Mucosa of descending colon (tissue), 3 donors: ENCODE measurements at regions not wholly inside any gene's neighbourhood (a gene's known extent, or its start where the extent isn't known, plus 50 kb on each side); places are given as distances from the start of the nearest gene placed in this dataset.

Experiments used
- ATAC-seq: fragments of 200-7000 bp; cut with Tn5 transposase; one replicate; pipeline ENCODE4 v1.9.1; 2020; ENCODE audit warnings: mild to moderate bottlenecking, moderate library complexity
- DNase-seq, 3 donors: peaks; one replicate each; pipeline ENCODE4 v3.0.0-alpha.2; 2020
- H3K36me3 ChIP-seq: fragments of 200-600 bp; one replicate; pipeline ENCODE4 v1.8.0; 2021; ENCODE audit warnings: low read depth, mild to moderate bottlenecking
- H3K4me1 ChIP-seq: fragments of 200-600 bp; one replicate; pipeline ENCODE4 v1.8.0; 2021; ENCODE audit warnings: low read depth, mild to moderate bottlenecking
- H3K4me3 ChIP-seq: fragments of 200-600 bp; one replicate; pipeline ENCODE4 v1.8.0; 2021; ENCODE audit warnings: mild to moderate bottlenecking
- H3K9me3 ChIP-seq: fragments of 200-600 bp; one replicate; pipeline ENCODE4 v1.8.0; 2021; ENCODE audit warnings: mild to moderate bottlenecking
- intact Hi-C, 2 donors: fragments of 100-400 bp; cut with DNase I in 1 of 2; cut with micrococcal nuclease in 1 of 2; formaldehyde crosslinking; loops; one replicate each; pipeline versions ENCODE4 v1.11.0 to v1.11.1; 2022; cut with DNase I, micrococcal nuclease
- TF ChIP-seq, protein P1 (sequence below): fragments of 200-600 bp; IDR thresholded peaks from one replicate; pipeline ENCODE4 v1.8.0; 2022; ENCODE audit warnings: antibody characterized with exemption, mild to moderate bottlenecking
- donor health status: DM: no; HTN: no; CAD: no; lungs with moderate emphysema.
- donor health status: DM: no; HTN: no; CAD: no.
- donor health status: DM: no; HTN: yes; CAD: no.

DNA sequence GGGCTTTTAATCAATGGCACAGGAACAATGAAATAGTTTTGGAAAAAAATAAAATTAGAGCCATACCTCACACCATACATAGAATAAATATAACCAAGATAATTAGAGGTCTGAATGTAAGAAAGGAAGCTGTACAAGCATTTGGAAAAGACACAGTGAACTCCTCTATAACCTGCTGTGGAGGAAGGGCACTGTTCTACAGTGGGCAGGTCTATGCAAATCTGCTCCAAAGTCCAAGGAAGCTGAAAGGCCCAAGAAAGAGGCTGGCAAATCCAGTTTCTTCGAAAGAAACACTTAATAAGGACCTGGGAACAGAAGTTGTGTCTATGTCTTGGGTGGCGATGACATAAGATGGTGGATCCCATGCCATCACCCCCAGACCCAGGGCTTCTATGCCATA, 169.4 kb upstream of the RALGAPA2 start:
- Histone ChIP-seq H3K9me3 (no peaks in the 10 kb centered on the region), H3K36me3 (no peaks in the 10 kb centered on the region), H3K4me1 (no peaks in the 10 kb centered on the region), H3K4me3 (no peak overlapping the region)
- ATAC-seq = peak; percentile 55
- intact Hi-C loops = no loop called here
- TF ChIP-seq, protein P1, sequence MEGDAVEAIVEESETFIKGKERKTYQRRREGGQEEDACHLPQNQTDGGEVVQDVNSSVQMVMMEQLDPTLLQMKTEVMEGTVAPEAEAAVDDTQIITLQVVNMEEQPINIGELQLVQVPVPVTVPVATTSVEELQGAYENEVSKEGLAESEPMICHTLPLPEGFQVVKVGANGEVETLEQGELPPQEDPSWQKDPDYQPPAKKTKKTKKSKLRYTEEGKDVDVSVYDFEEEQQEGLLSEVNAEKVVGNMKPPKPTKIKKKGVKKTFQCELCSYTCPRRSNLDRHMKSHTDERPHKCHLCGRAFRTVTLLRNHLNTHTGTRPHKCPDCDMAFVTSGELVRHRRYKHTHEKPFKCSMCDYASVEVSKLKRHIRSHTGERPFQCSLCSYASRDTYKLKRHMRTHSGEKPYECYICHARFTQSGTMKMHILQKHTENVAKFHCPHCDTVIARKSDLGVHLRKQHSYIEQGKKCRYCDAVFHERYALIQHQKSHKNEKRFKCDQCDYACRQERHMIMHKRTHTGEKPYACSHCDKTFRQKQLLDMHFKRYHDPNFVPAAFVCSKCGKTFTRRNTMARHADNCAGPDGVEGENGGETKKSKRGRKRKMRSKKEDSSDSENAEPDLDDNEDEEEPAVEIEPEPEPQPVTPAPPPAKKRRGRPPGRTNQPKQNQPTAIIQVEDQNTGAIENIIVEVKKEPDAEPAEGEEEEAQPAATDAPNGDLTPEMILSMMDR = no peak
- DNase-seq = peak in 1 of 3 donors; percentile 2

DNA sequence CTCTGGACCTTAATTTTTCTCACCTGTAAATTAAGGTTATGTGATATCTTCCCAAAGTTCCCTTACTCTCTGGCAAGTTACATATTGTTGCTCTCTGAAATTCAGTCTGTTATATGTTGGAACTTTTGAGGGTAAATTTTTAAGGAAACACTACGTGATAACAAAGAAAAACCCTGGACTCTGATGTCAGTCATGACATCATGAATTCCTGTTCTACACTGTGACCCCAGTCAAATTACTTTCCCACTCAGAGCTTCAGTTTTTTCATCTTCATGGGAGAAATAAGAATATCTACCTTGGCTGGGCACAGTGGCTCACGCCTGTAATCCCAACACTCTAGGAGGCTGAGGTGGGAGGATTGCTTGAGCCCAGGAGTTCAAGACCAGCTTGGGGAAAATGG, 164.6 kb upstream of the RALGAPA2 start:
- ATAC-seq (no peak), DNase-seq (no peak)
- intact Hi-C loops = no loop called here
- Histone ChIP-seq H3K36me3 (no peaks in the 10 kb centered on the region), H3K9me3 (no peaks in the 10 kb centered on the region), H3K4me1 (no peaks in the 10 kb centered on the region), H3K4me3 (no peak overlapping the region)
- TF ChIP-seq, protein P1 = no peak

DNA sequence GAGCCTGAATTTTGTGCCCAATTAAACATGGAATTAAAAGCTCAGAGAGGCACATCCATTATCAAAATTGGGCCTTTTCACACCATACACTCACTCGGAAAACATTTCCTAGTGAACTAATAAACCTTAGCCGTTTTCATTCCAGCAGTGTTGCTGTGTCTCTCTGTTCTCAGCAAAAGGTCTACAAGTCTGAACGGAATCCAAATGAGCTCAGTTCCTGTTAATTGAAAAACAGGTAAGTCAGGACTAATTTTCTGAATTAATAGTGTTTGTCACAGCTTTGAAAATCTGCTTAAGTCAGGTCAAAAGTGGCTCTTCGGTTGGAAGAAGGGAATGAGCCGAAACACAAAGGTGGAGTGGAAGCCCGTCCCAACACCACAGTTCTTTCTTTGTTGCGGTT, 163.3 kb upstream of the RALGAPA2 start:
- H3K4me3 ChIP-seq = no peak overlapping the region
- intact Hi-C loops = no loop called here
- no peaks in the 10 kb centered on the region for H3K9me3 ChIP-seq
- H3K4me1 ChIP-seq = no peaks in the 10 kb centered on the region
- no peak for DNase-seq
- ATAC-seq = no peak
- TF ChIP-seq, protein P1 = no peak
- no peaks in the 10 kb centered on the region for H3K36me3 ChIP-seq

DNA sequence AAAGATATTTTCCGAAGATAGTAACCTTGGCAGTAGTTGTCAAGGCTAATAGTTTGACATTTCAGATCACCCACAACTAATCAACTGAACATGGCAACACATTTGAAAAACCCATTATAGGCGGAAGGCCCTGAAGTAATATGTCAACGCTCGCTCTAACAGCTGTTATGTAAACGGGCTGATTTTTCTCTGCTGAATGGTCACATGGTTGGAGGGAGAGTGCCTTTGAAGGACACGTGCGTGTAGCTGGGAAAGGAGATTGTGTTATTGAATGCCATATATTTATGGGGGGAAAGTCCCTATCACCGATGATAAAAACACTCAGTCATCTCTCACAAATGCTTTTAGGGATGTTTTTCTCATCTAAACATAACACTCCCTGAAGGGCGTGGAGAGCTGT, 160.0 kb upstream of the RALGAPA2 start:
- H3K4me3 ChIP-seq = no peak overlapping the region
- TF ChIP-seq, protein P1 = no peak
- no peaks in the 10 kb centered on the region for H3K9me3 ChIP-seq
- intact Hi-C loops = no loop called here
- no peaks in the 10 kb centered on the region for H3K4me1 ChIP-seq
- H3K36me3 ChIP-seq = no peaks in the 10 kb centered on the region
- ATAC-seq (no peak), DNase-seq (no peak)

DNA sequence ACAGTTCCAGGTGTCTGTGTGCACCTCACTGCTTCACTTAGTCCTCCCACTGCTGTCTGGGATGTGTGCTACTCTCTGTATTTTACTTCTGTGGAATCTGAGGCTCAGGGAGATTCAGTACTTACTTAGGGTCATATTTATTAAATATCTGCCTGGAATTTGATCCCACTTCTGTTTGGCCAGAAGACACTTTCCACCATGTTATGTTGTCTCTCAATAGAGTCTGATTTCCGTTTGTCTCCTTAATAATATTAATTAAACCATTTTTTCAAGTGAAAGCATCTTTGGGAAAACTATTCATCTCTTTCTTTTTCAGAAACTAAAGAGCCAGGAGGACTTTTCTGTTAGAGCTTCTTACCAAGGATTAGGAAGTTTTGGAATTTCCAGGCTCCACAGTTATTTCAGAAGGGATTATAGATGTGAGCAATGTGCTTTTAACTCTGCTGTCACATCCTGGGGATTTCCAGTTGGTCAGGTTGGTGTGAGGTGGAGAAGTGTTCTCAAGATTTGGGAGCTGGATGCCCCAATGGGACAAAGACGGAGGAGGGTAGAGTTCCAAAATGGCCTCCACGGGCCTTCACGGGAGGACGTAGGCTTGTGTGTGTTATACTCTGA, 156.8 kb upstream of the RALGAPA2 start:
- no peak for ATAC-seq
- TF ChIP-seq, protein P1 = no peak

More for the DNA sequence above, 156.8 kb upstream of the RALGAPA2 start:
- H3K9me3 ChIP-seq = no peaks in the 10 kb centered on the region
- H3K36me3 ChIP-seq = no peaks in the 10 kb centered on the region
- H3K4me1 ChIP-seq = no peaks in the 10 kb centered on the region
- H3K4me3 ChIP-seq = no peak overlapping the region
- intact Hi-C loops = loop anchor here (10.0 kb wide), 1 partner anchor 636 kb away; no protein-coding TSS in a partner anchor
- no peak for DNase-seq
